ENCODE measurements at regions not wholly inside any gene's neighbourhood (a gene's known extent, or its start where the extent isn't known, plus 50 kb on each side); places are given as distances from the start of the nearest gene placed in this dataset.
"Not testable (repeated sequence)": the region's sequence is repeated elsewhere in the genome, so short reads cannot be mapped to it uniquely, and the experiment has no call there.

GRCh38 chr18:70705831-70706416, 417.1 kb downstream of the SOCS6 start:
- H3K9ac ChIP-seq (ENCODE audit: low read length in 2 of 2): no peak overlapping the region
- H3K27ac ChIP-seq (ENCODE audit: low read length): no peak overlapping the region

DNA sequence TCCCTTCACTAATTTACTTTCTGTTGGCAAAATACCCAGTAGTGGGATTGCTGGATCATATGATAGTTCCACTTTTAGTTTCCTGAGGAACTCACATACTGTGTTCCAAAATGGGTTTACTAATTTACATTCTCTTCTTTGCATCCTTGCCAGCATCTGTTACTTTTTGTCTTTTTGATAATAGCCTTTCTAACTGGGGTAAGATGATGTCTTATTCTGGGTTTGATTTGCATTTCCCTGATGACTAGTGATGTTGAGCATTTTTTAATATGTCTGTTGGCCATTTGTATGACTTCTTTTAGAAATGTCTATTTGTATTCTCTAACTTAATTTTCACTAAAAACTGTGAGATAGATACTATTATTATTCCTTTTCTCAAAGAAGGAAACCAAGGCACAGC, 411.7 kb downstream of the SOCS6 start:
- no peak overlapping the region for H3K4me3 ChIP-seq (ENCODE audit: low read length in 2 of 2)
- H3K27me3 ChIP-seq (ENCODE audit: control insufficient read depth in 1 of 2, insufficient read depth in 2 of 2, low read length in 2 of 2): no peaks in the 10 kb centered on the region
- no peaks in the 10 kb centered on the region for H3K4me1 ChIP-seq (ENCODE audit: control insufficient read depth, insufficient read depth, low read length)
- no peaks in the 10 kb centered on the region for H3K9me3 ChIP-seq (ENCODE audit: control insufficient read depth in 2 of 2, low read length in 2 of 2)
- no peaks in the 10 kb centered on the region for H3K36me3 ChIP-seq (ENCODE audit: control insufficient read depth in 2 of 2, insufficient read depth in 2 of 2, low read length in 2 of 2)
- H3K9ac ChIP-seq (ENCODE audit: low read length in 2 of 2): no peak overlapping the region
- no peak overlapping the region for H3K27ac ChIP-seq (ENCODE audit: low read length)

More at GRCh38 chr18:70705831-70706416, 417.1 kb downstream of the SOCS6 start:
- Histone ChIP-seq H3K4me3 (ENCODE audit: low read length in 2 of 2) (no peak overlapping the region), H3K36me3 (ENCODE audit: control insufficient read depth in 2 of 2, insufficient read depth in 2 of 2, low read length in 2 of 2) (no peaks in the 10 kb centered on the region), H3K27me3 (ENCODE audit: control insufficient read depth in 1 of 2, insufficient read depth in 2 of 2, low read length in 2 of 2) (no peaks in the 10 kb centered on the region), H3K4me1 (ENCODE audit: control insufficient read depth, insufficient read depth, low read length) (no peaks in the 10 kb centered on the region), H3K9me3 (ENCODE audit: control insufficient read depth in 2 of 2, low read length in 2 of 2) (no peaks in the 10 kb centered on the region)

DNA sequence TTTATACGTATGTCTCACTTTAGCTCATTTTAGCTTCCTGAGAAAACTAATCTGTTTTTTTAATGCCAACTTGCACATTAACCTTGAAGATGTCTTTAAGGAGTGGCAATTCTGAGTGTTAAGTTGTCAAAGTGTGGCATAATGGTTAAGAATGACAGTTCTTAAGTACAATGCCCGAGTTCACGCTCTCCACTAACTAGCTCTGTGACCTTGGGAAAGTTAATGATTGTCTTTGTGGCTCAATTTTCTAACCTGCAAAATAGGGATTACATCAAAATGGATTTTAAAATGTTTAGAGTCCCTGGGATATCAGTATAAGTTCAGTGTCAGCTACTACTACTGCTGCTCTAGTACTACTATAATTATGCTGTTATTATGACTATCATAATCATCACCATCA, 409.7 kb downstream of the SOCS6 start:
- Histone ChIP-seq H3K4me1 (ENCODE audit: control insufficient read depth, insufficient read depth, low read length) (no peaks in the 10 kb centered on the region), H3K4me3 (ENCODE audit: low read length in 2 of 2) (no peak overlapping the region), H3K27ac (ENCODE audit: low read length) (no peak overlapping the region), H3K9me3 (ENCODE audit: control insufficient read depth in 2 of 2, low read length in 2 of 2) (no peaks in the 10 kb centered on the region), H3K36me3 (ENCODE audit: control insufficient read depth in 2 of 2, insufficient read depth in 2 of 2, low read length in 2 of 2) (no peaks in the 10 kb centered on the region), H3K9ac (ENCODE audit: low read length in 2 of 2) (no peak overlapping the region), H3K27me3 (ENCODE audit: control insufficient read depth in 1 of 2, insufficient read depth in 2 of 2, low read length in 2 of 2) (no peaks in the 10 kb centered on the region)

GRCh38 chr18:70693246-70693645, 404.4 kb downstream of the SOCS6 start:
- H3K27me3 ChIP-seq (ENCODE audit: control insufficient read depth in 1 of 2, insufficient read depth in 2 of 2, low read length in 2 of 2): no peaks in the 10 kb centered on the region
- no peak overlapping the region for H3K4me3 ChIP-seq (ENCODE audit: low read length in 2 of 2)
- H3K4me1 ChIP-seq (ENCODE audit: control insufficient read depth, insufficient read depth, low read length): no peaks in the 10 kb centered on the region
- no peaks in the 10 kb centered on the region for H3K36me3 ChIP-seq (ENCODE audit: control insufficient read depth in 2 of 2, insufficient read depth in 2 of 2, low read length in 2 of 2)
- H3K9ac ChIP-seq (ENCODE audit: low read length in 2 of 2): no peak overlapping the region
- no peak overlapping the region for H3K27ac ChIP-seq (ENCODE audit: low read length)
- no peaks in the 10 kb centered on the region for H3K9me3 ChIP-seq (ENCODE audit: control insufficient read depth in 2 of 2, low read length in 2 of 2)

DNA sequence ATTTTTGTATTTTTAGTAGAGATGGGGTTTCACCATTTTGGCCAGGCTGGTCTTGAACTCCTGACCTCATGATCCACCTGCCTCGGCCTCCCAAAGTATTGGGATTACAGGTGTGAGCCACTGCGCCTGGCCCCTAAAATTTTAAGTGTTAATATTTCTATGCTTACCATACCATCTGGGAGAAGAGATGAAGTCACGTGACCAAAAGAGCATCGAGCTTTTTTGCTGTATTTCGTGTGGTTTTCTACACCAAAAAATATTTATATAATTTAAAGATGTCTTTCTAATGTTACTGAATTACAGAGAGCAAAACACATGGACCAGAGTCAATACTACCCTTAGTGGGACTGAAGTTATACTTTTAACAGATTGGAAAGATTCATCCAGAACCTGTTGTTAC, 400.9 kb downstream of the SOCS6 start:
- not testable (repeated sequence) for H3K9ac ChIP-seq (ENCODE audit: low read length in 2 of 2); H3K9me3 ChIP-seq (ENCODE audit: control insufficient read depth in 2 of 2, low read length in 2 of 2); H3K4me1 ChIP-seq (ENCODE audit: control insufficient read depth, insufficient read depth, low read length); H3K4me3 ChIP-seq (ENCODE audit: low read length in 2 of 2); H3K27me3 ChIP-seq (ENCODE audit: control insufficient read depth in 1 of 2, insufficient read depth in 2 of 2, low read length in 2 of 2); H3K36me3 ChIP-seq (ENCODE audit: control insufficient read depth in 2 of 2, insufficient read depth in 2 of 2, low read length in 2 of 2); H3K27ac ChIP-seq (ENCODE audit: low read length)

DNA sequence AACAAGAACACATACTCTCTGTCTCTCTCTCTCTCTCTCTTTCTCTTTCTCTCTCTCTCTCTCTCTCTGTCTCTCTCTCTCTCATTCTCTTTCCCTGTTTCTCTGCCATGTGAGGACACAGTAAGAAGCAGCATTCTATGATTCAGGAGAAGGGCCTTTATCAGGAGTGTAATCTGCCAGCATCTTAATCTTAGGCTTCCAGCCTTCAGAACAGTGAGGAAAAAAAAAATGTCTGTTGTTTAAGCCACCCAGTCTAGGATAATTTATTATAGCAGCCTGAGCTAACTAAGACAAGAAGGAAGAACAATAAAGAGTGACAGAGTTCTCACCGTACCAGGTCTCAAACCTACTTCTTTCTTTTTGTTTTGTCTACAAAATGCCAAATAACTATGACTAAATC, 399.4 kb downstream of the SOCS6 start:
- Histone ChIP-seq H3K27me3 (ENCODE audit: control insufficient read depth in 1 of 2, insufficient read depth in 2 of 2, low read length in 2 of 2) (no peaks in the 10 kb centered on the region), H3K4me3 (ENCODE audit: low read length in 2 of 2) (no peak overlapping the region), H3K36me3 (ENCODE audit: control insufficient read depth in 2 of 2, insufficient read depth in 2 of 2, low read length in 2 of 2) (no peaks in the 10 kb centered on the region), H3K27ac (ENCODE audit: low read length) (no peak overlapping the region), H3K9ac (ENCODE audit: low read length in 2 of 2) (no peak overlapping the region), H3K4me1 (ENCODE audit: control insufficient read depth, insufficient read depth, low read length) (no peaks in the 10 kb centered on the region), H3K9me3 (ENCODE audit: control insufficient read depth in 2 of 2, low read length in 2 of 2) (no peaks in the 10 kb centered on the region)

DNA sequence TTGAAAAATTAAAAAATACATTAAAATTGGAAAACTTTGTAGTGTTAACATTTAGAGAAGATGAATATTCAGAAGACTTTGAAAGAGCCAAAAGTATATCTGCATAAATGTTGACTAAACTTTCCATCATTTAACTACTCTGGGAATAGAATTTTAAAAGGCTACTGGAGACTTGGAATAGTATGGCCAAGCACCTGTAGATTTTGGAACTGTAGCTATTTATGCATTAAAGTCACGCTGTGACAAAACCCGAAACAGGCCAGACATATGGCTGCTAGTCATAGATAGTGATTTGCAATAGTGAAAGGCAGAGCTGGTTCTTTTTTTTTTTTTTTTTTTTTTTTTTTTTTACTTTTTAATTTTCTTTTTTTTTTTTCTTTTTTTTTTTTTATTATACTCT, 396.0 kb downstream of the SOCS6 start:
- Histone ChIP-seq H3K9ac (ENCODE audit: low read length in 2 of 2) (no peak overlapping the region), H3K4me1 (ENCODE audit: control insufficient read depth, insufficient read depth, low read length) (no peaks in the 10 kb centered on the region)

GRCh38 chr18:70683263-70683662, 394.4 kb downstream of the SOCS6 start:
- Histone ChIP-seq H3K9ac (ENCODE audit: low read length in 2 of 2) (no peak overlapping the region), H3K27ac (ENCODE audit: low read length) (no peak overlapping the region), H3K36me3 (ENCODE audit: control insufficient read depth in 2 of 2, insufficient read depth in 2 of 2, low read length in 2 of 2) (no peaks in the 10 kb centered on the region), H3K4me3 (ENCODE audit: low read length in 2 of 2) (no peak overlapping the region), H3K9me3 (ENCODE audit: control insufficient read depth in 2 of 2, low read length in 2 of 2) (no peaks in the 10 kb centered on the region), H3K27me3 (ENCODE audit: control insufficient read depth in 1 of 2, insufficient read depth in 2 of 2, low read length in 2 of 2) (no peaks in the 10 kb centered on the region), H3K4me1 (ENCODE audit: control insufficient read depth, insufficient read depth, low read length) (no peaks in the 10 kb centered on the region)

More for the DNA sequence above, 396.0 kb downstream of the SOCS6 start:
- no peak overlapping the region for H3K4me3 ChIP-seq (ENCODE audit: low read length in 2 of 2)
- H3K27me3 ChIP-seq (ENCODE audit: control insufficient read depth in 1 of 2, insufficient read depth in 2 of 2, low read length in 2 of 2): no peaks in the 10 kb centered on the region
- H3K27ac ChIP-seq (ENCODE audit: low read length): no peak overlapping the region
- no peaks in the 10 kb centered on the region for H3K9me3 ChIP-seq (ENCODE audit: control insufficient read depth in 2 of 2, low read length in 2 of 2)
- H3K36me3 ChIP-seq (ENCODE audit: control insufficient read depth in 2 of 2, insufficient read depth in 2 of 2, low read length in 2 of 2): no peaks in the 10 kb centered on the region

DNA sequence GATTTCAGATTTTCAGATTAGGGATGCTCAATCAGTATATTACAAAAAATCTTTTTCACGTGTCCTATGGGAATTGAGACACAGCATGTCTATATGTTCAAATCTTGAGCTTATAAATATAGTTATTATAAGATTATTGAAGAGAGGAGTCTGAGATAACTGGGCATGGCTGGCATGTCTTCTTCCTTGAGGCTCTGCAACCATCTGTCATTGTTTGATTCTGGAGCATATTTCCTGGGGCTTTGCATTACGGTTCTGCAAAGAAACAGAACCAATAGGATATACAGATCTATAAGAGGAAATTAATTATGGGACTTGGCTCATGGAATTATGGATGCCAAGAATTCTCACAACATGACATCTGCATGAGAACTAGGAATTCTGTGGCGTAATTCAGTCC, 386.1 kb downstream of the SOCS6 start:
- Histone ChIP-seq H3K4me3 (ENCODE audit: low read length in 2 of 2) (no peak overlapping the region), H3K4me1 (ENCODE audit: control insufficient read depth, insufficient read depth, low read length) (no peaks in the 10 kb centered on the region), H3K27ac (ENCODE audit: low read length) (no peak overlapping the region), H3K27me3 (ENCODE audit: control insufficient read depth in 1 of 2, insufficient read depth in 2 of 2, low read length in 2 of 2) (no peaks in the 10 kb centered on the region), H3K9ac (ENCODE audit: low read length in 2 of 2) (no peak overlapping the region), H3K9me3 (ENCODE audit: control insufficient read depth in 2 of 2, low read length in 2 of 2) (no peaks in the 10 kb centered on the region), H3K36me3 (ENCODE audit: control insufficient read depth in 2 of 2, insufficient read depth in 2 of 2, low read length in 2 of 2) (no peaks in the 10 kb centered on the region)

DNA sequence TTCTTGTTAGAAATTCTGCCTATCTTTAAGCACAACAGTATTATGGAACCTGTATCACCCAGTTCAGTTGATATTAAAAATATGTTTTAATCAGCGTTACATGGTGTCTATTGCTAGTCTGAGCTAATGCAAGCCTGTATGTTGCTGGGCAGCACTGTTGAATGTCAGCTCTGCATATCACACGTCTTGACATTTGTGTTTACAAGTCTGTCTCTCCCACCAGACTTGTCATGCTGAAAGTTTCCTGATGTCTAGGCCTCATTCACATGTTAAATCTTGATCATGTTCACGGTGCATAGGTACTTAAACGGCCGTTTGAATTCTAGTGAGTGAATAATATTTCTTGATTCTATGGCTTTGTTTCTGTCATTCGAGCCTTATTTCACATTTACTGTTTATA, 385.0 kb downstream of the SOCS6 start:
- Histone ChIP-seq H3K27me3 (ENCODE audit: control insufficient read depth in 1 of 2, insufficient read depth in 2 of 2, low read length in 2 of 2) (no peaks in the 10 kb centered on the region), H3K27ac (ENCODE audit: low read length) (no peak overlapping the region), H3K36me3 (ENCODE audit: control insufficient read depth in 2 of 2, insufficient read depth in 2 of 2, low read length in 2 of 2) (no peaks in the 10 kb centered on the region), H3K4me1 (ENCODE audit: control insufficient read depth, insufficient read depth, low read length) (no peaks in the 10 kb centered on the region), H3K4me3 (ENCODE audit: low read length in 2 of 2) (no peak overlapping the region), H3K9me3 (ENCODE audit: control insufficient read depth in 2 of 2, low read length in 2 of 2) (no peaks in the 10 kb centered on the region), H3K9ac (ENCODE audit: low read length in 2 of 2) (no peak overlapping the region)

GRCh38 chr18:70672581-70672980, 383.7 kb downstream of the SOCS6 start:
- Histone ChIP-seq H3K9me3 (ENCODE audit: control insufficient read depth in 2 of 2, low read length in 2 of 2) (no peaks in the 10 kb centered on the region), H3K36me3 (ENCODE audit: control insufficient read depth in 2 of 2, insufficient read depth in 2 of 2, low read length in 2 of 2) (no peaks in the 10 kb centered on the region), H3K4me3 (ENCODE audit: low read length in 2 of 2) (no peak overlapping the region), H3K9ac (ENCODE audit: low read length in 2 of 2) (no peak overlapping the region), H3K4me1 (ENCODE audit: control insufficient read depth, insufficient read depth, low read length) (no peaks in the 10 kb centered on the region), H3K27ac (ENCODE audit: low read length) (no peak overlapping the region), H3K27me3 (ENCODE audit: control insufficient read depth in 1 of 2, insufficient read depth in 2 of 2, low read length in 2 of 2) (no peaks in the 10 kb centered on the region)
